Caco-2 (cell line): ENCODE measurements at regions not wholly inside any gene's neighbourhood (a gene's known extent, or its start where the extent isn't known, plus 50 kb on each side); places are given as distances from the start of the nearest gene placed in this dataset.

Experiments used
- BruUV-seq: library from RNA; stranded (reverse); fragments of 400-500 nt; replicated peaks from 2 replicates; lab custom pipeline; 2021; lab: Mats Ljungman, UMichigan
- CTCF ChIA-PET: fragments of 300-600 bp; sonication (Branson Sonifier 250); formaldehyde crosslinking; loops from one replicate; lab custom pipeline; 2022; ENCODE audit warnings: antibody characterized with exemption; lab: Charles Lee
- POLR2A ChIA-PET: fragments of 300-600 bp; sonication (Branson Sonifier 250); formaldehyde crosslinking; loops from one replicate; lab custom pipeline; 2022; ENCODE audit warnings: antibody characterized with exemption; lab: Charles Lee
- DNase-seq, 2 experiments: peaks; one replicate each; pipeline versions ENCODE4 v3.0.0 to v3.0.0-alpha.2; 2020 to 2022
- H3K27me3 ChIP-seq: replicated peaks from 2 replicates; pipeline ENCODE4 v1.6.0; 2011; ENCODE audit warnings: low read length; ENCODE audit not compliant: control insufficient read depth, insufficient read depth
- H3K36me3 ChIP-seq: 2 replicates; pipeline ENCODE4 v1.5.1; 2011; ENCODE audit warnings: low read length; ENCODE audit not compliant: control insufficient read depth, insufficient read depth
- H3K4me1 ChIP-seq: fragments of 250-450 bp; sonication (Bioruptor Pico); 2 replicates; pipeline ENCODE4 v1.5.1; 2020; ENCODE audit warnings: mild to moderate bottlenecking
- H3K4me3 ChIP-seq: 2 replicates; pipeline ENCODE4 v1.5.1; 2011; ENCODE audit warnings: low read depth, mild to moderate bottlenecking, control low read depth, low read length
- H3K9me3 ChIP-seq: fragments of 250-450 bp; sonication (Bioruptor Pico); 2 replicates; pipeline ENCODE4 v1.5.1; 2020; ENCODE audit warnings: mild to moderate bottlenecking, moderate library complexity
- H3K27ac Mint-ChIP-seq: one replicate; pipeline ENCODE4 v1.8.0; 2022; ENCODE audit warnings: mixed read lengths; ENCODE audit not compliant: unreplicated experiment
- H3K27me3 Mint-ChIP-seq: one replicate; pipeline ENCODE4 v1.8.0; 2022; ENCODE audit warnings: mixed read lengths; ENCODE audit not compliant: insufficient read depth, unreplicated experiment
- H3K36me3 Mint-ChIP-seq: one replicate; pipeline ENCODE4 v1.8.0; 2022; ENCODE audit warnings: mild to moderate bottlenecking, mixed read lengths; ENCODE audit not compliant: insufficient read depth, unreplicated experiment
- H3K4me1 Mint-ChIP-seq: one replicate; pipeline ENCODE4 v1.8.0; 2022; ENCODE audit warnings: low read depth, mixed read lengths; ENCODE audit not compliant: unreplicated experiment
- H3K4me3 Mint-ChIP-seq: one replicate; pipeline ENCODE4 v1.8.0; 2022; ENCODE audit warnings: mild to moderate bottlenecking, moderate library complexity, mixed read lengths; ENCODE audit not compliant: unreplicated experiment
- H3K9me3 Mint-ChIP-seq: one replicate; pipeline ENCODE4 v1.8.0; 2022; ENCODE audit warnings: mixed read lengths; ENCODE audit not compliant: unreplicated experiment
- CTCF ChIP-seq, 2 experiments: fragments of 200-600 bp in 1 of 2; IDR thresholded peaks; 1 replicate in 1 of 2; 2 replicates in 1 of 2; pipeline versions ENCODE4 v1.5.1 to v1.8.0; 2011 to 2022; ENCODE audit warnings: antibody characterized with exemption in 1 of 2, control low read depth in 1 of 2, inconsistent platforms in 1 of 2, low read depth in 1 of 2, low read length in 1 of 2, mild to moderate bottlenecking in 1 of 2, moderate library complexity in 1 of 2; ENCODE audit not compliant: insufficient read depth in 1 of 2, severe bottlenecking in 1 of 2, unreplicated experiment in 1 of 2
- intact Hi-C: fragments of 100-400 bp; cut with micrococcal nuclease; formaldehyde crosslinking; loops from one replicate; pipeline ENCODE4 v1.10.0; 2022; ENCODE audit not compliant: unreplicated experiment

DNA sequence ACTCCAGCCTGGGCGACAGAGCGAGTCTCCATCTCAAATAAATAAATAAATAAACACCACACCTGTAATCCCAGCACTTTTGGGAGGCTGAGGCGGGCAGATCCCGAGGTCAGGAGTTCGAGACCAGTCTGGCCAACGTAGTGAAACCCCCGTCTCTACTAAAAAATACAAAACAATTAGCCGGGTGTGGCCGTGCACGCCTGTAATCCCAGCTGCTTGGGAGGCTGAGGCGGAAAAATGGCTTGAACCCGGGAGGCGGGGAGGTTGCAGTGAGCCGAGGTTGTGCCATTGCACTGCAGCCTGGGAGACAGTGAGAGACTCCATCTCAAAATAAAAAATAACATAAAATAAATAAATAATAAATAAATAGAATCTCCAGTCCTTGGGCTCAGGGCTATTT, 185.8 kb downstream of the SHOX start:
- Mint-ChIP-seq H3K9me3 (no peaks in the 10 kb centered on the region), H3K4me1 (no peaks in the 10 kb centered on the region)

DNA sequence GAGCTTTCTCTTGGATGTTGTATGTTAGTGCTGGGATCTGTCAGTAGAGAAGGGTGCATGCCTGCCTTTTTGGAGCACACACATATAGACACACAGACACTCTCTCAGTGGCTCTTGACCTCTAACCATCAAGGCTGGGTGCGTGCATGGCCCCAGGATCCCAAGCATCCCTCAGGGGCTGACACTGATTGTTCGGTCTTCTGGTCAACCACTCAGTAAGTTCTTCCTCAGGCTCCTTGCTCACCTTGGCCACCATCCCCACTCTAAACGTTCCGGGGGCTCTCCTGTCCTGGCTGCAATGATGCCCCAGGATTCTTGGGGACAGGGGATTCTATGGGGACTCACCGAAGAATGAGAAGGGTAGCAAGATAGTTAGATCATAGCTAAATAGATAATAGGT, 179.6 kb downstream of the SHOX start:
- ChIA-PET POLR2A (no interaction called here), CTCF (no interaction called here)
- no peak for DNase-seq
- no peaks in the 10 kb centered on the region for H3K9me3 Mint-ChIP-seq
- H3K27me3 Mint-ChIP-seq = no peaks in the 10 kb centered on the region
- no peak for TF ChIP-seq CTCF (IDR thresholded peaks at IDR 0.05; ENCODE audit: insufficient read depth in 1 of 2, low read depth in 1 of 2, low read length in 1 of 2, severe bottlenecking in 1 of 2, unreplicated experiment in 1 of 2)
- no TSS peak for BruUV-seq
- H3K4me1 ChIP-seq = no peaks in the 10 kb centered on the region
- H3K36me3 ChIP-seq = no peaks in the 10 kb centered on the region
- intact Hi-C loops = no loop called here
- no peak overlapping the region for H3K27ac Mint-ChIP-seq
- H3K36me3 Mint-ChIP-seq = no peaks in the 10 kb centered on the region
- H3K9me3 ChIP-seq = no peaks in the 10 kb centered on the region
- H3K4me1 Mint-ChIP-seq = no peaks in the 10 kb centered on the region
- H3K27me3 ChIP-seq = no peaks in the 10 kb centered on the region
- H3K4me3 Mint-ChIP-seq = no peak overlapping the region
- H3K4me3 ChIP-seq = no peak overlapping the region

More for the DNA sequence above, 185.8 kb downstream of the SHOX start:
- Histone ChIP-seq H3K36me3 (no peaks in the 10 kb centered on the region), H3K4me3 (no peak overlapping the region), H3K27me3 (no peaks in the 10 kb centered on the region), H3K9me3 (no peaks in the 10 kb centered on the region), H3K4me1 (no peaks in the 10 kb centered on the region)
- Mint-ChIP-seq H3K36me3 (no peaks in the 10 kb centered on the region), H3K27ac (no peak overlapping the region), H3K4me3 (no peak overlapping the region), H3K27me3 (no peaks in the 10 kb centered on the region)
- no peak for TF ChIP-seq CTCF (IDR thresholded peaks at IDR 0.05; ENCODE audit: insufficient read depth in 1 of 2, low read depth in 1 of 2, low read length in 1 of 2, severe bottlenecking in 1 of 2, unreplicated experiment in 1 of 2)
- BruUV-seq = no TSS peak
- POLR2A ChIA-PET = no interaction called here
- CTCF ChIA-PET = no interaction called here
- intact Hi-C loops = no loop called here
- no peak for DNase-seq

- Histone ChIP-seq H3K9me3 (no peaks in the 10 kb centered on the region), H3K4me3 (no peak overlapping the region), H3K36me3 (no peaks in the 10 kb centered on the region), H3K27me3 (no peaks in the 10 kb centered on the region), H3K4me1 (no peaks in the 10 kb centered on the region)
- H3K4me3 Mint-ChIP-seq = no peak overlapping the region
- no peak overlapping the region for H3K27ac Mint-ChIP-seq
- no peak for DNase-seq
- BruUV-seq = no TSS peak
- H3K4me1 Mint-ChIP-seq = no peaks in the 10 kb centered on the region
- POLR2A ChIA-PET = no interaction called here
- no peaks in the 10 kb centered on the region for H3K36me3 Mint-ChIP-seq
- peaks cover 3% of the 10 kb centered on the region for H3K9me3 Mint-ChIP-seq
- TF ChIP-seq CTCF (IDR thresholded peaks at IDR 0.05; ENCODE audit: insufficient read depth in 1 of 2, low read depth in 1 of 2, low read length in 1 of 2, severe bottlenecking in 1 of 2, unreplicated experiment in 1 of 2) = no peak
- H3K27me3 Mint-ChIP-seq = no peaks in the 10 kb centered on the region
- intact Hi-C loops = no loop called here
- CTCF ChIA-PET = no interaction called here
Observed at GRCh38 chrX:809081-809480, 178.5 kb downstream of the SHOX start.
